ENCODE measurements at regions not wholly inside any gene's neighbourhood (a gene's known extent, or its start where the extent isn't known, plus 50 kb on each side); places are given as distances from the start of the nearest gene placed in this dataset.
A peak's percentile ranks its signal among the peaks of the same experiment; 100 is the strongest.

DNA sequence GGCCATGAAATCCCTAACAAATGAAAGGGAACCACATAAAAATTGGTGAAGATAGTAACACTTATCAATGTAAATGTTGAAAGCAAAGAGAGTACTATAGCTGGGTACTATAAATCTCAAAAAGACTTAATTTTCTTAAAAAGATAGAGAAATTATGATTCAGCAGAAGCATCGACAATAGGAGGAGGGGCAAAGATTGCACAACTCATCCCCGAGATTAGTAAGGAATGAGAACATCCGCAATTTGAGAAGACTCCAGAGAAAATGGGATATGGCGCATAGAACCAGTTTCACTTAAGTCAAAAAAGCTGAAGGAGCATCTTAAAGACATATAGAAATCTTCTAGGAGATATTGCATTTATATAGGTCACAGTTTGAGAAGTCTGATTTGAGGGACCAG, 220.2 kb upstream of the SLC16A7 start (continued):
- TF ChIP-seq ZFP37 (CRISPR knock-in tag; IDR thresholded peaks at IDR 0.05; ENCODE audit: borderline replicate concordance), result no peak
- TF ChIP-seq ZMYM4 (CRISPR knock-in tag; IDR thresholded peaks at IDR 0.05), result no peak

DNA sequence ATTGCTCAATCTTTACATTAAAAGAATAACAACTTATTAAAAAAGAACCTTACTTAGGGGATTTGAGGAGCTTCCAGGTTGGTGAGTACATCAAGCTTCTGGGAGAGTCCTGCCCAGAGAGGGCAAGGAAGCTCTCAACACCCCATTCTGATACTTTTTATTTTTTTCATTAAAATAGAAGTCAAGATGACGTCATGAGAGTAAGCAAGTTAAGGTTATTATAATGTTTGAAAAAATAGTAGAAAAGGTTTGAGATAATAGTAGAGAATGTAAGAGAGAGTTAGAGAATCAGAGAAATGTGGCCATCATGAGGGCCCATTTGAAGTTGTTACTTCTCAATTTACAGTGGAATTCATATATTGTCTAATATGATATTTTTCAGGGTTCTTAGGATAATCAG, 221.0 kb upstream of the SLC16A7 start:
- POLR2A ChIA-PET, result no interaction called here
- FAIRE-seq, result no peak

DNA sequence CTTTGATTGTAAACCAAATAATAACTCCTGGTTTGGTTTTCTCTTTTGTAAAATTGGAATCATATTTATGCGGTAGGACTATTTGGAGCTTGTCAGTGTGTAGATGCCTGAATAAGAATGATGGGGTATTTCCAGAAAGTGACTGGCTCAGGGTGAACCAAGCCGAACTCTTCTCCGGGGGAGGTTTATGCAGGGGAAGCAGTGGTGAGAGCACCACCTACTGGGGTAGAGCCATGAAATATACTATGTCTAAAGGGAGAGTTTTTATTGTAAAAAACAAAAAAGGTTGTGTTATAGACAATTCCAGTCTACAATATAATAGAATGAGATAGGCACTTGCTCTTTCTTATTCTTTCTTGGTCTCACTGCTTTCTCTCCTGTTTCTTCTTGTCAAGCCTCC, 222.9 kb upstream of the SLC16A7 start:
- DNase-seq (ENCODE audit: low spot score), result no peak
- no peaks in the 10 kb centered on the region for H3K36me3 ChIP-seq (replicated peaks in 1 of 2; ENCODE audit: control insufficient read depth in 1 of 2, insufficient read depth in 2 of 2, low read length in 2 of 2)
- H3K27me3 ChIP-seq (ENCODE audit: control insufficient read depth in 1 of 2, insufficient read depth in 2 of 2, low read length in 2 of 2), result no peaks in the 10 kb centered on the region
- ATAC-seq, result peak; percentile 68
- H3K4me3 ChIP-seq (replicated peaks in 1 of 3; ENCODE audit: insufficient read depth in 1 of 3, low read depth in 2 of 3, low read length in 3 of 3), result no peak overlapping the region
- 38% methylated on average over 3 of the region's 3 CpGs for WGBS (ENCODE audit: low lambda C conversion rate)
- BruUV-seq (replicated peaks), result no TSS peak
- no peak overlapping the region for H2AFZ ChIP-seq (ENCODE audit: low read length)
- H3K4me1 ChIP-seq (ENCODE audit: insufficient read depth, low read length), result no peaks in the 10 kb centered on the region
- H3K27ac ChIP-seq (ENCODE audit: extremely low read length, insufficient read depth, low read length), result no peak overlapping the region
- ChIA-PET CTCF (ENCODE audit: low intra/inter-chr PET ratio, low total read pairs) (no interaction called here), POLR2A (no interaction called here)
- H3K9ac ChIP-seq (ENCODE audit: insufficient read depth, low read depth, low read length), result no peak overlapping the region
- FAIRE-seq, result no peak
- no peaks in the 10 kb centered on the region for H4K20me1 ChIP-seq (ENCODE audit: insufficient read depth, low read length)
- intact Hi-C loops (cut with micrococcal nuclease; ENCODE audit: unreplicated experiment), result loop anchor here (1.0 kb wide), 1 partner anchor 260 kb away; no protein-coding TSS in a partner anchor
- in situ Hi-C loops (cut with HindIII; ENCODE audit: extremely low pct_ligation_motif_present, low pct_unique_long_range_greater_than_20kb), result no loop called here
- H3K4me2 ChIP-seq (ENCODE audit: low read depth, low read length), result no peak overlapping the region
- H3K79me2 ChIP-seq (ENCODE audit: insufficient read depth, low read length), result no peaks in the 10 kb centered on the region
- no peaks in the 10 kb centered on the region for H3K9me3 ChIP-seq (ENCODE audit: low read length)
- TF ChIP-seq HOXA7 (CRISPR knock-in tag; IDR thresholded peaks at IDR 0.05) (no peak), DNMT1 (CRISPR knock-in tag; IDR thresholded peaks at IDR 0.05) (no peak), FOXA3 (CRISPR knock-in tag; IDR thresholded peaks at IDR 0.05) (no peak), ZFY (CRISPR knock-in tag; IDR thresholded peaks at IDR 0.05) (no peak), MIER2 (CRISPR knock-in tag; IDR thresholded peaks at IDR 0.05) (no peak), ZFAT (CRISPR knock-in tag; conservative IDR thresholded peaks at IDR 0.05) (no peak), AKAP8 (CRISPR knock-in tag; IDR thresholded peaks at IDR 0.05) (no peak), JARID2 (CRISPR knock-in tag; IDR thresholded peaks at IDR 0.05; ENCODE audit: insufficient replicate concordance) (no peak), ZNF713 (CRISPR knock-in tag; IDR thresholded peaks at IDR 0.05) (no peak), TBL1XR1 (IDR thresholded peaks at IDR 0.05; ENCODE audit: borderline replicate concordance, low read length, partially characterized antibody) (no peak)
- TF ChIP-seq, protein P1, sequence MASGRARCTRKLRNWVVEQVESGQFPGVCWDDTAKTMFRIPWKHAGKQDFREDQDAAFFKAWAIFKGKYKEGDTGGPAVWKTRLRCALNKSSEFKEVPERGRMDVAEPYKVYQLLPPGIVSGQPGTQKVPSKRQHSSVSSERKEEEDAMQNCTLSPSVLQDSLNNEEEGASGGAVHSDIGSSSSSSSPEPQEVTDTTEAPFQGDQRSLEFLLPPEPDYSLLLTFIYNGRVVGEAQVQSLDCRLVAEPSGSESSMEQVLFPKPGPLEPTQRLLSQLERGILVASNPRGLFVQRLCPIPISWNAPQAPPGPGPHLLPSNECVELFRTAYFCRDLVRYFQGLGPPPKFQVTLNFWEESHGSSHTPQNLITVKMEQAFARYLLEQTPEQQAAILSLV (CRISPR knock-in tag; IDR thresholded peaks at IDR 0.05; ENCODE audit: borderline replicate concordance), result no peak
- TF ChIP-seq, protein P2, sequence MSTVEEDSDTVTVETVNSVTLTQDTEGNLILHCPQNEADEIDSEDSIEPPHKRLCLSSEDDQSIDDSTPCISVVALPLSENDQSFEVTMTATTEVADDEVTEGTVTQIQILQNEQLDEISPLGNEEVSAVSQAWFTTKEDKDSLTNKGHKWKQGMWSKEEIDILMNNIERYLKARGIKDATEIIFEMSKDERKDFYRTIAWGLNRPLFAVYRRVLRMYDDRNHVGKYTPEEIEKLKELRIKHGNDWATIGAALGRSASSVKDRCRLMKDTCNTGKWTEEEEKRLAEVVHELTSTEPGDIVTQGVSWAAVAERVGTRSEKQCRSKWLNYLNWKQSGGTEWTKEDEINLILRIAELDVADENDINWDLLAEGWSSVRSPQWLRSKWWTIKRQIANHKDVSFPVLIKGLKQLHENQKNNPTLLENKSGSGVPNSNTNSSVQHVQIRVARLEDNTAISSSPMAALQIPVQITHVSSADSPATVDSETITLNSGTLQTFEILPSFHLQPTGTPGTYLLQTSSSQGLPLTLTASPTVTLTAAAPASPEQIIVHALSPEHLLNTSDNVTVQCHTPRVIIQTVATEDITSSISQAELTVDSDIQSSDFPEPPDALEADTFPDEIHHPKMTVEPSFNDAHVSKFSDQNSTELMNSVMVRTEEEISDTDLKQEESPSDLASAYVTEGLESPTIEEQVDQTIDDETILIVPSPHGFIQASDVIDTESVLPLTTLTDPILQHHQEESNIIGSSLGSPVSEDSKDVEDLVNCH (CRISPR knock-in tag; IDR thresholded peaks at IDR 0.05), result no peak

More for the DNA sequence above, 221.0 kb upstream of the SLC16A7 start:
- WGBS (ENCODE audit: low lambda C conversion rate), result 0% methylated on average over 1 of the region's 1 CpG
- in situ Hi-C loops (cut with HindIII; ENCODE audit: extremely low pct_ligation_motif_present, low pct_unique_long_range_greater_than_20kb), result no loop called here
- ATAC-seq, result no peak
- H3K9me3 ChIP-seq (ENCODE audit: low read length), result no peaks in the 10 kb centered on the region
- H3K27me3 ChIP-seq (ENCODE audit: control insufficient read depth in 1 of 2, insufficient read depth in 2 of 2, low read length in 2 of 2), result no peaks in the 10 kb centered on the region
- no peak for TF ChIP-seq PHF20 (CRISPR knock-in tag; IDR thresholded peaks at IDR 0.05)
- peak; percentile 92 for TF ChIP-seq CREB1 (IDR thresholded peaks at IDR 0.05)
- TF ChIP-seq CREB1 (CRISPR knock-in tag; IDR thresholded peaks at IDR 0.05), result no peak
- TF ChIP-seq ATF7 (IDR thresholded peaks at IDR 0.05), result peak; percentile 97
- TF ChIP-seq ATF7 (CRISPR knock-in tag; IDR thresholded peaks at IDR 0.05), result no peak
- CTCF ChIA-PET (ENCODE audit: low intra/inter-chr PET ratio, low total read pairs), result no interaction called here
- H3K79me2 ChIP-seq (ENCODE audit: insufficient read depth, low read length), result no peaks in the 10 kb centered on the region
- intact Hi-C loops (cut with micrococcal nuclease; ENCODE audit: unreplicated experiment), result no loop called here
- no TSS peak for BruUV-seq (replicated peaks)
- no peak for DNase-seq (ENCODE audit: low spot score)
- no peak overlapping the region for H3K4me3 ChIP-seq (replicated peaks in 1 of 3; ENCODE audit: insufficient read depth in 1 of 3, low read depth in 2 of 3, low read length in 3 of 3)
- H2AFZ ChIP-seq (ENCODE audit: low read length), result no peak overlapping the region
- H4K20me1 ChIP-seq (ENCODE audit: insufficient read depth, low read length), result no peaks in the 10 kb centered on the region
- H3K9ac ChIP-seq (ENCODE audit: insufficient read depth, low read depth, low read length), result no peak overlapping the region
- H3K27ac ChIP-seq (ENCODE audit: extremely low read length, insufficient read depth, low read length), result no peak overlapping the region
- no peaks in the 10 kb centered on the region for H3K4me1 ChIP-seq (ENCODE audit: insufficient read depth, low read length)
- no peak overlapping the region for H3K4me2 ChIP-seq (ENCODE audit: low read depth, low read length)
- no peaks in the 10 kb centered on the region for H3K36me3 ChIP-seq (replicated peaks in 1 of 2; ENCODE audit: control insufficient read depth in 1 of 2, insufficient read depth in 2 of 2, low read length in 2 of 2)

Data from HepG2 (cell line).